ENCODE measurements at regions not wholly inside any gene's neighbourhood (a gene's known extent, or its start where the extent isn't known, plus 50 kb on each side); places are given as distances from the start of the nearest gene placed in this dataset.

GRCh38 chr4:38315286-38315685 lies 348.7 kb upstream of the KLF3 start:
- no peak for TF ChIP-seq ATF2 (IDR thresholded peaks at IDR 0.05; ENCODE audit: low read length)
- no peak for TF ChIP-seq POLR2A (IDR thresholded peaks at IDR 0.05; ENCODE audit: control extremely low read depth in 1 of 2, low read depth in 2 of 2, low read length in 2 of 2)
- TF ChIP-seq USF2 (IDR thresholded peaks at IDR 0.05; ENCODE audit: low read length), result no peak
- TF ChIP-seq CTCF (IDR thresholded peaks at IDR 0.05; ENCODE audit: control extremely low read depth in 1 of 3, insufficient read depth in 1 of 3, low read depth in 1 of 3, low read length in 3 of 3), result no peak
